Natural killer cell (primary cell): ENCODE measurements at regions not wholly inside any gene's neighbourhood (a gene's known extent, or its start where the extent isn't known, plus 50 kb on each side); places are given as distances from the start of the nearest gene placed in this dataset.
"Not testable (repeated sequence)": the region's sequence is repeated elsewhere in the genome, so short reads cannot be mapped to it uniquely, and the experiment has no call there.

ENCODE experiments used
- ATAC-seq, 3 donors: fragments of 150-1000 bp in 2 of 3; fragments of 200-7000 bp in 1 of 3; cut with Tn5 transposase; 1 replicate in 1 of 3; 2 replicates in 2 of 3; pipeline ENCODE4 v1.10.0; 2021; ENCODE audit warnings: mild to moderate bottlenecking in 2 of 3, moderate library complexity in 2 of 3
- DNase-seq, 2 donors: peaks; one replicate each; pipeline versions ENCODE4 v3.0.0 to v3.0.0-alpha.2; 2013 to 2021; ENCODE audit warnings: mixed read lengths in 1 of 2
- H3K27ac ChIP-seq: one replicate; pipeline ENCODE4 v1.5.1; 2013; ENCODE audit warnings: mild to moderate bottlenecking, low read length
- H3K27me3 ChIP-seq: one replicate; pipeline ENCODE4 v1.6.1; 2013; ENCODE audit warnings: low read length; ENCODE audit not compliant: control insufficient read depth, insufficient read depth
- H3K36me3 ChIP-seq: one replicate; pipeline ENCODE4 v1.6.1; 2013; ENCODE audit warnings: low read length; ENCODE audit not compliant: control insufficient read depth, insufficient read depth
- H3K4me1 ChIP-seq: one replicate; pipeline ENCODE4 v1.6.1; 2013; ENCODE audit warnings: low read length; ENCODE audit not compliant: control insufficient read depth, insufficient read depth
- H3K4me3 ChIP-seq: one replicate; pipeline ENCODE4 v1.5.1; 2013; ENCODE audit warnings: low read length
- H3K9me3 ChIP-seq: one replicate; pipeline ENCODE4 v1.6.1; 2013; ENCODE audit warnings: low read length; ENCODE audit not compliant: control insufficient read depth, insufficient read depth
- H3K27ac Mint-ChIP-seq, 2 donors: one replicate each; pipeline ENCODE4 v1.8.0; 2022; ENCODE audit warnings: mild to moderate bottlenecking in 2 of 2, mixed read lengths in 2 of 2, moderate library complexity in 1 of 2
- H3K27me3 Mint-ChIP-seq, 2 donors: one replicate each; pipeline ENCODE4 v1.8.0; 2022; ENCODE audit warnings: low read depth in 2 of 2, mixed read lengths in 2 of 2
- H3K36me3 Mint-ChIP-seq: one replicate; pipeline ENCODE4 v1.8.0; 2022; ENCODE audit warnings: mixed read lengths
- H3K4me1 Mint-ChIP-seq, 2 donors: one replicate each; pipeline ENCODE4 v1.8.0; 2022; ENCODE audit warnings: mixed read lengths in 2 of 2
- H3K4me3 Mint-ChIP-seq: one replicate; pipeline ENCODE4 v1.8.0; 2022; ENCODE audit warnings: mild to moderate bottlenecking, moderate library complexity, mixed read lengths
- H3K9me3 Mint-ChIP-seq, 2 donors: one replicate each; pipeline ENCODE4 v1.8.0; 2022; ENCODE audit warnings: mixed read lengths in 2 of 2
- CTCF ChIP-seq: fragments of 200-600 bp; IDR thresholded peaks from one replicate; pipeline ENCODE4 v1.8.0; 2022; ENCODE audit warnings: antibody characterized with exemption
- WGBS: methylation state at CpG from one replicate; pipeline ENCODE4 v1.1.7; 2013; ENCODE audit warnings: missing lambda C conversion rate; ENCODE audit not compliant: insufficient coverage; 5-methylcytosine and 5-hydroxymethylcytosine counted together
- intact Hi-C: fragments of 100-400 bp; cut with micrococcal nuclease; formaldehyde crosslinking; loops from one replicate; pipeline ENCODE4 v1.14.2; 2022

GRCh38 chr13:64697226-64697625, 2532.9 kb downstream of the PCDH9 start:
- H3K4me1 Mint-ChIP-seq, result no peaks in the 10 kb centered on the region
- H3K9me3 Mint-ChIP-seq, result peaks cover 6 to 9% of the 10 kb centered on the region in 2 donors
- Histone ChIP-seq H3K9me3 (peaks cover 2% of the 10 kb centered on the region), H3K27ac (no peak overlapping the region), H3K4me1 (no peaks in the 10 kb centered on the region), H3K4me3 (no peak overlapping the region), H3K27me3 (no peaks in the 10 kb centered on the region), H3K36me3 (no peaks in the 10 kb centered on the region)
- H3K27ac Mint-ChIP-seq, result no peak overlapping the region
- H3K27me3 Mint-ChIP-seq, result no peaks in the 10 kb centered on the region
- DNase-seq (no peak), ATAC-seq (no peak)
- H3K36me3 Mint-ChIP-seq, result no peaks in the 10 kb centered on the region
- no peak for TF ChIP-seq CTCF
- intact Hi-C loops, result no loop called here
- no peak overlapping the region for H3K4me3 Mint-ChIP-seq
- 63% methylated on average over 1 of the region's 2 CpGs for WGBS

- DNase-seq, result no peak
- intact Hi-C loops, result no loop called here
- H3K4me3 Mint-ChIP-seq, result no peak overlapping the region
Measured at GRCh38 chr13:64688893-64689677, 2541.1 kb downstream of the PCDH9 start.

GRCh38 chr13:64686536-64686935, 2543.6 kb downstream of the PCDH9 start:
- peaks cover 10 to 27% of the 10 kb centered on the region in 2 donors for H3K9me3 Mint-ChIP-seq
- H3K27ac ChIP-seq, H3K4me1 Mint-ChIP-seq, DNase-seq, H3K9me3 ChIP-seq, H3K4me3 ChIP-seq, H3K4me1 ChIP-seq, H3K27me3 Mint-ChIP-seq, H3K36me3 Mint-ChIP-seq, H3K27me3 ChIP-seq, H3K4me3 Mint-ChIP-seq, H3K27ac Mint-ChIP-seq, H3K36me3 ChIP-seq, intact Hi-C loops, ATAC-seq: not testable (repeated sequence)
- WGBS, result 81% methylated on average over 4 of the region's 4 CpGs

More at GRCh38 chr13:64688893-64689677, 2541.1 kb downstream of the PCDH9 start:
- Mint-ChIP-seq H3K36me3 (no peaks in the 10 kb centered on the region), H3K27me3 (no peaks in the 10 kb centered on the region), H3K27ac (no peak overlapping the region), H3K9me3 (peaks cover 14 to 21% of the 10 kb centered on the region in 2 donors), H3K4me1 (no peaks in the 10 kb centered on the region)
- Histone ChIP-seq H3K9me3 (peaks cover 7% of the 10 kb centered on the region), H3K4me3 (no peak overlapping the region), H3K36me3 (no peaks in the 10 kb centered on the region), H3K4me1 (no peaks in the 10 kb centered on the region), H3K27ac (no peak overlapping the region), H3K27me3 (no peaks in the 10 kb centered on the region)
- ATAC-seq, result no peak
- no peak for TF ChIP-seq CTCF
- 89% methylated on average over 4 of the region's 4 CpGs for WGBS

- Mint-ChIP-seq H3K27ac (no peak overlapping the region), H3K36me3 (no peaks in the 10 kb centered on the region), H3K4me1 (no peaks in the 10 kb centered on the region), H3K27me3 (no peaks in the 10 kb centered on the region), H3K9me3 (peaks cover 13 to 27% of the 10 kb centered on the region in 2 donors), H3K4me3 (no peak overlapping the region)
- no peak overlapping the region for H3K27ac ChIP-seq
- DNase-seq (no peak), ATAC-seq (no peak)
- no peak for TF ChIP-seq CTCF
- H3K36me3 ChIP-seq, result no peaks in the 10 kb centered on the region
- no peaks in the 10 kb centered on the region for H3K27me3 ChIP-seq
- WGBS, result 74% methylated on average over 6 of the region's 7 CpGs
- no peaks in the 10 kb centered on the region for H3K4me1 ChIP-seq
- H3K9me3 ChIP-seq, result peaks cover 5% of the 10 kb centered on the region
- H3K4me3 ChIP-seq, result no peak overlapping the region
- intact Hi-C loops, result no loop called here
Measured at GRCh38 chr13:64684685-64685431, 2545.3 kb downstream of the PCDH9 start.
